OCI-LY7 (cell line): ENCODE measurements at regions not wholly inside any gene's neighbourhood (a gene's known extent, or its start where the extent isn't known, plus 50 kb on each side); places are given as distances from the start of the nearest gene placed in this dataset.

Experiments used
- BruUV-seq: library from RNA; stranded (reverse); fragments of 400-500 nt; replicated peaks from 2 replicates; lab custom pipeline; 2021; lab: Mats Ljungman, UMichigan
- CTCF ChIA-PET: fragments of 300-600 bp; sonication (Branson Sonifier 250); formaldehyde crosslinking; loops from one replicate; lab custom pipeline; 2022; ENCODE audit warnings: antibody characterized with exemption; ENCODE audit not compliant: unreplicated experiment; lab: Charles Lee
- POLR2A ChIA-PET: fragments of 300-600 bp; sonication (Branson Sonifier 250); formaldehyde crosslinking; loops from one replicate; lab custom pipeline; 2022; ENCODE audit warnings: antibody characterized with exemption; lab: Charles Lee
- DNase-seq: peaks from one replicate; pipeline ENCODE4 v3.0.0-alpha.2; 2015; ENCODE audit warnings: low spot score
- H2AFZ ChIP-seq: fragments of 200-600 bp; sonication (generic), shearing (Covaris generic); 2 replicates; pipeline ENCODE4 v1.6.1; 2014; ENCODE audit warnings: mild to moderate bottlenecking, antibody characterized with exemption, low read length, moderate library complexity
- H3K27ac ChIP-seq: fragments of 200-600 bp; sonication (generic); 2 replicates; pipeline ENCODE4 v1.5.1; 2014; ENCODE audit warnings: mixed run types, low read depth, mild to moderate bottlenecking, moderate library complexity, low read length, inconsistent platforms; ENCODE audit not compliant: poor library complexity, severe bottlenecking
- H3K36me3 ChIP-seq: fragments of 200-600 bp; sonication (generic); 2 replicates; pipeline ENCODE4 v1.6.1; 2014; ENCODE audit warnings: mild to moderate bottlenecking, antibody characterized with exemption, low read length, moderate library complexity, mixed read lengths; ENCODE audit not compliant: insufficient read depth
- H3K4me1 ChIP-seq: fragments of 200-600 bp; sonication (generic); 2 replicates; pipeline ENCODE4 v1.5.1; 2014; ENCODE audit warnings: mild to moderate bottlenecking, low read length; ENCODE audit not compliant: insufficient read depth, poor library complexity, severe bottlenecking
- H3K4me2 ChIP-seq: fragments of 200-600 bp; sonication (generic); 2 replicates; pipeline ENCODE4 v1.6.1; 2014; ENCODE audit warnings: mild to moderate bottlenecking, low read length
- H3K4me3 ChIP-seq: fragments of 200-600 bp; sonication (generic); 2 replicates; pipeline ENCODE4 v1.5.1; 2014; ENCODE audit warnings: mild to moderate bottlenecking, low read depth, low read length; ENCODE audit not compliant: poor library complexity, severe bottlenecking
- H3K79me2 ChIP-seq: fragments of 200-600 bp; sonication (generic); 2 replicates; pipeline ENCODE4 v1.6.1; 2016; ENCODE audit warnings: low read depth, mild to moderate bottlenecking, low read length, moderate library complexity, mixed read lengths; ENCODE audit not compliant: insufficient read depth
- H3K9me2 ChIP-seq: fragments of 200-600 bp; sonication (generic); 2 replicates; pipeline ENCODE4 v1.6.1; 2016; ENCODE audit warnings: mild to moderate bottlenecking, low read length, mixed read lengths; ENCODE audit not compliant: insufficient read depth
- H3K9me3 ChIP-seq: fragments of 200-600 bp; sonication (generic); 2 replicates; pipeline ENCODE4 v1.6.1; 2014; ENCODE audit warnings: mild to moderate bottlenecking, mixed run types, low read length, mixed read lengths
- H4K20me1 ChIP-seq: fragments of 200-600 bp; sonication (generic); 2 replicates; pipeline ENCODE4 v1.6.1; 2014; ENCODE audit warnings: mild to moderate bottlenecking, antibody characterized with exemption, low read length, moderate library complexity, mixed read lengths; ENCODE audit not compliant: insufficient read depth
- EZH2phosphoT487 ChIP-seq: fragments of 200-600 bp; sonication (generic); IDR thresholded peaks from 2 replicates; pipeline ENCODE4 v1.6.1; 2018; ENCODE audit warnings: low read depth, borderline replicate concordance, mild to moderate bottlenecking, mixed run types, antibody characterized with exemption, low read length, moderate library complexity, mixed read lengths
- intact Hi-C: fragments of 100-400 bp; cut with micrococcal nuclease; formaldehyde crosslinking; loops from one replicate; pipeline ENCODE4 v1.10.0; 2022; ENCODE audit not compliant: unreplicated experiment
- TF ChIP-seq, protein P1 (sequence below): fragments of 200-600 bp; sonication (generic); conservative IDR thresholded peaks from 2 replicates; pipeline ENCODE4 v1.5.1; 2014; ENCODE audit warnings: mild to moderate bottlenecking, antibody characterized with exemption, low read length, moderate library complexity, mixed read lengths

DNA sequence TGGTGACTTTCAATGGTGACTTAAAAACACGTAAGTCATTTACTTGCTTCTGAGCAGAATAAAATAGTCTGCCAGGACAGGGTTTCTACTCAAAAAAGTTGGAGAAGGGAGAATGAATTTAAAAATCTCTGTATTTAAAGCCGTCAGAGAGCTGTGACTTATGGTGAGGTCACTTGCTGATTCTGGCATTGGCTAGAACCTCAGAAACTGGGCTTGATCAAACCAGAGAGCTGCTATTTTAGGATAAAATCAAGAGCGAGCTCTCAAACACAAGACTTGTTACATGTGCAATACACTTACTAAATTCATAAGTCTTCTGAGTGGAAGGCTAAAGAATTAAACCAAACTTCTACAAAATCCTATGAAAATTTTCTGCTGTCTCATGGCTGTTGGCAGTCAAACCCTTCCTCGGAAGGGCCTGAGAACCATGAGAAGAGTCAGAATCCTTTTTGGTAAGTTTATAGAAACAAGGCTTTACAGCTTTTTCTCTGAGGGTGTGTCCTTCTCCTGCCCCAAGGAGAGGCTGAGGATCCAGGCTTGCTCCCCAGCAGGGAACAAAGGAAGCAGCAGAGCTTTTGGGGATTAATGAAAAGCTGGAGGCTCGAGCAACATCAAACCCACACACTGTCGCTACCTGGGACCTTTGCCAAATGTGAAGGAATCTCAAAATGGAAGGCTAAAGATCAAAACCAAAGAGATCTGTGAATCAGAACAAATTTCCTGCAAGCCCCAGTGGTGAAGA is 816.4 kb downstream of the SOCS6 start:
- Histone ChIP-seq H3K9me2 (no peaks in the 10 kb centered on the region), H3K9me3 (no peaks in the 10 kb centered on the region), H3K4me3 (no peak overlapping the region), H2AFZ (no peak overlapping the region), H3K4me2 (no peak overlapping the region), H3K36me3 (no peaks in the 10 kb centered on the region), H3K79me2 (no peaks in the 10 kb centered on the region), H3K4me1 (no peaks in the 10 kb centered on the region), H3K27ac (no peak overlapping the region), H4K20me1 (no peaks in the 10 kb centered on the region)
- intact Hi-C loops: no loop called here
- ChIA-PET CTCF (no interaction called here), POLR2A (no interaction called here)
- DNase-seq: no peak
- TF ChIP-seq, protein P1, sequence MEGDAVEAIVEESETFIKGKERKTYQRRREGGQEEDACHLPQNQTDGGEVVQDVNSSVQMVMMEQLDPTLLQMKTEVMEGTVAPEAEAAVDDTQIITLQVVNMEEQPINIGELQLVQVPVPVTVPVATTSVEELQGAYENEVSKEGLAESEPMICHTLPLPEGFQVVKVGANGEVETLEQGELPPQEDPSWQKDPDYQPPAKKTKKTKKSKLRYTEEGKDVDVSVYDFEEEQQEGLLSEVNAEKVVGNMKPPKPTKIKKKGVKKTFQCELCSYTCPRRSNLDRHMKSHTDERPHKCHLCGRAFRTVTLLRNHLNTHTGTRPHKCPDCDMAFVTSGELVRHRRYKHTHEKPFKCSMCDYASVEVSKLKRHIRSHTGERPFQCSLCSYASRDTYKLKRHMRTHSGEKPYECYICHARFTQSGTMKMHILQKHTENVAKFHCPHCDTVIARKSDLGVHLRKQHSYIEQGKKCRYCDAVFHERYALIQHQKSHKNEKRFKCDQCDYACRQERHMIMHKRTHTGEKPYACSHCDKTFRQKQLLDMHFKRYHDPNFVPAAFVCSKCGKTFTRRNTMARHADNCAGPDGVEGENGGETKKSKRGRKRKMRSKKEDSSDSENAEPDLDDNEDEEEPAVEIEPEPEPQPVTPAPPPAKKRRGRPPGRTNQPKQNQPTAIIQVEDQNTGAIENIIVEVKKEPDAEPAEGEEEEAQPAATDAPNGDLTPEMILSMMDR: no peak
- TF ChIP-seq EZH2phosphoT487: no peak
- no TSS peak for BruUV-seq

DNA sequence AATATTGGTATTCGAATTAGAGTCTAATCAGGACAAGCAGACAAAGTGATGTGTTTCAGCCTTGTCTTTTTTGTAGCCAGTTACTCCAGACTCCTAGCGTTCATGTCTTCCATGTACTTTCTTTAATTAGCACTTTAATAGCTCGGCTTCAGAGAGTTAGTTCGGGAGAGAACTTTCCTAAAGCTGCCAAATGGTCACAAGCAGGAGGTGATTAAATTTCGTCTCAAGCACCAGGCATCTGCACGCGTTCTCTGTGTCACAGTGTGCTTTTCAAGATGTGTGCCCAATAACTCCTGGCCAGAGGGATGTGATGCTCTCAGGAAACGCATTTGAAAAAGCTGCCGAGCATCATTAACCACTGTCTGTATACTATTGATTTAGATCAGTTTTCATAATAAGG is 790.8 kb downstream of the SOCS6 start:
- POLR2A ChIA-PET: no interaction called here
- CTCF ChIA-PET: no interaction called here

DNA sequence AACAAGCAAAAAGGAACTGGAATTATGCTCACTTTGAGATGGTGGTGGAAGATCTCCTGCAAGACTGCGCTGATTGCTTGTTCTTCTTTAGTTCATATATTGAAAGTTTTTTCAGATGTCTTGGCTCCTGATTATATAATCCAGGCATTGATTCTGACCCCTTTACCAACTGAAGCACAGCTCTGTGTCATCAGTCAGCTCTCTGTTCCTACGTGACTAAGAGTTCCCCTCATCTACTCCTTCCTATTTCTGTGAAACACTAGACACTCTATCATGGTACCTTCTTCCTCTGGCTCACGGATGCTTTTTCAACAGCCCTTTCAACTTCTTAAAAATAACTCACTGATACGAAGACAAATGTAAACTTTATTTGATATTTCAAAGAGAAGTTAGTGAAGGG is 788.6 kb downstream of the SOCS6 start:
- Histone ChIP-seq H3K4me3 (no peak overlapping the region), H3K36me3 (no peaks in the 10 kb centered on the region), H3K79me2 (no peaks in the 10 kb centered on the region), H3K4me2 (no peak overlapping the region), H3K9me3 (no peaks in the 10 kb centered on the region), H3K4me1 (no peaks in the 10 kb centered on the region), H4K20me1 (no peaks in the 10 kb centered on the region), H3K27ac (no peak overlapping the region), H3K9me2 (no peaks in the 10 kb centered on the region), H2AFZ (no peak overlapping the region)
- TF ChIP-seq, protein P1: no peak
- no peak for TF ChIP-seq EZH2phosphoT487
- no TSS peak for BruUV-seq
- POLR2A ChIA-PET: no interaction called here
- CTCF ChIA-PET: no interaction called here
- DNase-seq: no peak
- intact Hi-C loops: no loop called here

More for the DNA sequence above, 790.8 kb downstream of the SOCS6 start:
- no peaks in the 10 kb centered on the region for H3K79me2 ChIP-seq
- H3K9me3 ChIP-seq: no peaks in the 10 kb centered on the region
- intact Hi-C loops: no loop called here
- H3K4me2 ChIP-seq: no peak overlapping the region
- no peaks in the 10 kb centered on the region for H3K36me3 ChIP-seq
- no peak overlapping the region for H2AFZ ChIP-seq
- H3K27ac ChIP-seq: no peak overlapping the region
- no TSS peak for BruUV-seq
- H3K4me3 ChIP-seq: no peak overlapping the region
- TF ChIP-seq, protein P1: no peak
- no peak for TF ChIP-seq EZH2phosphoT487
- H4K20me1 ChIP-seq: no peaks in the 10 kb centered on the region
- DNase-seq: no peak
- H3K4me1 ChIP-seq: no peaks in the 10 kb centered on the region
- H3K9me2 ChIP-seq: no peaks in the 10 kb centered on the region
